Loucy (cell line): ENCODE measurements at regions not wholly inside any gene's neighbourhood (a gene's known extent, or its start where the extent isn't known, plus 50 kb on each side); places are given as distances from the start of the nearest gene placed in this dataset.

ENCODE experiments used
- H2AFZ ChIP-seq: fragments of 200-600 bp; sonication (generic); 2 replicates; pipeline ENCODE4 v1.6.0; 2016; ENCODE audit warnings: antibody characterized with exemption, mild to moderate bottlenecking, low read length, moderate library complexity
- H3F3A ChIP-seq: fragments of 200-600 bp; 2 replicates; pipeline ENCODE4 v1.6.0; 2016; ENCODE audit warnings: antibody characterized with exemption, low read depth, mild to moderate bottlenecking
- H3K27me3 ChIP-seq: fragments of 200-600 bp; sonication (generic); 2 replicates; pipeline ENCODE4 v1.6.1; 2014; ENCODE audit warnings: low read length, mild to moderate bottlenecking; ENCODE audit not compliant: insufficient read depth, poor library complexity, severe bottlenecking
- H3K36me3 ChIP-seq: fragments of 200-600 bp; sonication (generic); 2 replicates; pipeline ENCODE4 v1.6.1; 2016; ENCODE audit warnings: low read length; ENCODE audit not compliant: insufficient read depth
- H3K4me1 ChIP-seq: fragments of 200-600 bp; sonication (generic); 2 replicates; pipeline ENCODE4 v1.5.1; 2014; ENCODE audit warnings: low read length, mild to moderate bottlenecking; ENCODE audit not compliant: insufficient read depth, poor library complexity, severe bottlenecking
- H3K4me2 ChIP-seq: fragments of 200-600 bp; sonication (generic); 2 replicates; pipeline ENCODE4 v1.6.0; 2014; ENCODE audit warnings: antibody characterized with exemption, low read length, low read depth, mild to moderate bottlenecking; ENCODE audit not compliant: poor library complexity, severe bottlenecking
- H3K4me3 ChIP-seq: fragments of 200-600 bp; sonication (generic); 2 replicates; pipeline ENCODE4 v1.5.1; 2014; ENCODE audit warnings: low read length, mild to moderate bottlenecking, mixed read lengths; ENCODE audit not compliant: poor library complexity, severe bottlenecking
- H3K79me2 ChIP-seq: fragments of 200-600 bp; sonication (generic); 2 replicates; pipeline ENCODE4 v1.6.1; 2014; ENCODE audit warnings: low read length; ENCODE audit not compliant: insufficient read depth
- H3K9ac ChIP-seq: fragments of 200-600 bp; sonication (generic); 2 replicates; pipeline ENCODE4 v1.6.0; 2014; ENCODE audit warnings: mild to moderate bottlenecking, low read depth, low read length, moderate library complexity; ENCODE audit not compliant: poor library complexity, severe bottlenecking
- H3K9me2 ChIP-seq: fragments of 200-600 bp; sonication (generic); replicated peaks from 2 replicates; pipeline ENCODE4 v1.6.1; 2016; ENCODE audit warnings: low read depth, low read length, mixed read lengths
- H3K9me3 ChIP-seq: fragments of 200-600 bp; sonication (generic); 2 replicates; pipeline ENCODE4 v1.6.1; 2014; ENCODE audit warnings: mild to moderate bottlenecking, antibody characterized with exemption, low read length, low read depth; ENCODE audit not compliant: insufficient read depth
- H4K20me1 ChIP-seq: fragments of 200-600 bp; sonication (generic); 2 replicates; pipeline ENCODE4 v1.6.0; 2014; ENCODE audit warnings: antibody characterized with exemption, low read length, mild to moderate bottlenecking; ENCODE audit not compliant: insufficient read depth, poor library complexity, severe bottlenecking
- CTCF ChIP-seq: fragments of 200-600 bp; sonication (generic); conservative IDR thresholded peaks from 2 replicates; pipeline ENCODE4 v1.5.1; 2014; ENCODE audit warnings: mild to moderate bottlenecking, antibody characterized with exemption, low read length
- EZH2phosphoT487 ChIP-seq: fragments of 200-600 bp; IDR thresholded peaks from 2 replicates; pipeline ENCODE4 v1.6.1; 2018; ENCODE audit warnings: antibody characterized with exemption, mild to moderate bottlenecking, moderate library complexity, borderline replicate concordance

GRCh38 chr18:51617167-51617566, 419.7 kb upstream of the MEX3C start:
- H3F3A ChIP-seq: no peaks in the 10 kb centered on the region

GRCh38 chr18:51617572-51618260, 420.2 kb upstream of the MEX3C start:
- Histone ChIP-seq H3K9me3 (no peaks in the 10 kb centered on the region), H3K4me2 (no peak overlapping the region), H3K9ac (no peak overlapping the region), H3K36me3 (no peaks in the 10 kb centered on the region), H3F3A (no peaks in the 10 kb centered on the region), H3K9me2 (no peaks in the 10 kb centered on the region), H4K20me1 (no peaks in the 10 kb centered on the region), H2AFZ (no peak overlapping the region), H3K79me2 (no peaks in the 10 kb centered on the region), H3K4me1 (no peaks in the 10 kb centered on the region), H3K4me3 (no peak overlapping the region), H3K27me3 (no peaks in the 10 kb centered on the region)
- TF ChIP-seq CTCF: no peak
- no peak for TF ChIP-seq EZH2phosphoT487

More at GRCh38 chr18:51617167-51617566, 419.7 kb upstream of the MEX3C start:
- Histone ChIP-seq H4K20me1 (no peaks in the 10 kb centered on the region), H3K4me2 (no peak overlapping the region), H3K9me3 (no peaks in the 10 kb centered on the region), H3K27me3 (no peaks in the 10 kb centered on the region), H3K36me3 (no peaks in the 10 kb centered on the region), H3K79me2 (no peaks in the 10 kb centered on the region), H3K9ac (no peak overlapping the region), H2AFZ (no peak overlapping the region), H3K9me2 (no peaks in the 10 kb centered on the region), H3K4me3 (no peak overlapping the region), H3K4me1 (no peaks in the 10 kb centered on the region)
- TF ChIP-seq EZH2phosphoT487 (no peak), CTCF (no peak)

GRCh38 chr18:51619283-51619682, 421.8 kb upstream of the MEX3C start:
- Histone ChIP-seq H3K9me3 (no peaks in the 10 kb centered on the region), H2AFZ (no peak overlapping the region), H3K4me1 (no peaks in the 10 kb centered on the region), H3K9me2 (no peaks in the 10 kb centered on the region), H3F3A (no peaks in the 10 kb centered on the region), H3K27me3 (no peaks in the 10 kb centered on the region), H3K4me2 (no peak overlapping the region), H3K79me2 (no peaks in the 10 kb centered on the region), H3K4me3 (no peak overlapping the region), H4K20me1 (no peaks in the 10 kb centered on the region), H3K9ac (no peak overlapping the region), H3K36me3 (no peaks in the 10 kb centered on the region)
- TF ChIP-seq EZH2phosphoT487 (no peak), CTCF (no peak)
